Transverse colon (tissue), 4 donors: ENCODE measurements at regions not wholly inside any gene's neighbourhood (a gene's known extent, or its start where the extent isn't known, plus 50 kb on each side); places are given as distances from the start of the nearest gene placed in this dataset.
"Not testable (repeated sequence)": the region's sequence is repeated elsewhere in the genome, so short reads cannot be mapped to it uniquely, and the experiment has no call there.

ENCODE experiments used
- DNase-seq: peaks from one replicate; pipeline ENCODE4 v3.0.0-alpha.2; 2019
- H3K27ac ChIP-seq, 4 donors: fragments of 200-600 bp; sonication (generic); 2 replicates each; pipeline ENCODE4 v1.5.1; 2016 to 2018; ENCODE audit warnings: inconsistent platforms in 4 of 4
- H3K27me3 ChIP-seq: fragments of 200-600 bp; sonication (generic); 2 replicates; pipeline ENCODE4 v1.5.1; 2017; ENCODE audit warnings: inconsistent platforms
- H3K36me3 ChIP-seq, 4 donors: fragments of 200-600 bp; sonication (generic); 2 replicates each; pipeline ENCODE4 v1.5.1; 2017 to 2019; ENCODE audit warnings: inconsistent platforms in 4 of 4
- H3K4me1 ChIP-seq, 4 donors: fragments of 200-600 bp; sonication (generic); 2 replicates each; pipeline ENCODE4 v1.5.1; 2017 to 2020; ENCODE audit warnings: inconsistent platforms in 4 of 4
- H3K4me3 ChIP-seq, 4 donors: fragments of 200-600 bp; sonication (generic); 1 replicate in 1 of 4; 2 replicates in 3 of 4; pipeline versions ENCODE4 v1.5.1 to v1.6.1; 2017 to 2019; ENCODE audit warnings: inconsistent platforms in 4 of 4
- H3K9me3 ChIP-seq, 2 donors: fragments of 200-600 bp; sonication (generic); 2 replicates each; pipeline ENCODE4 v1.5.1; 2017 to 2019; ENCODE audit warnings: inconsistent platforms in 2 of 2
- CTCF ChIP-seq, 5 experiments: fragments of 200-600 bp in 3 of 5; fragments of 450-650 bp in 2 of 5; sonication (generic) in 3 of 5; IDR thresholded peaks; 1 replicate in 2 of 5; 2 replicates in 3 of 5; pipeline ENCODE4 v1.5.1; 2016 to 2017; ENCODE audit warnings: antibody characterized with exemption in 5 of 5, inconsistent platforms in 3 of 5, mild to moderate bottlenecking in 2 of 5, moderate library complexity in 1 of 5
- EP300 ChIP-seq: sonication (generic); formaldehyde crosslinking; IDR thresholded peaks from one replicate; pipeline ENCODE4 v1.6.1; 2017; ENCODE audit warnings: antibody characterized with exemption, low read depth
- POLR2A ChIP-seq: fragments of 450-650 bp; IDR thresholded peaks from one replicate; pipeline ENCODE4 v1.6.1; 2016; ENCODE audit warnings: antibody characterized with exemption, mild to moderate bottlenecking, moderate library complexity
- POLR2AphosphoS5 ChIP-seq, 3 donors: sonication (generic); formaldehyde crosslinking; IDR thresholded peaks; one replicate each; pipeline ENCODE4 v1.6.1; 2016; ENCODE audit warnings: antibody characterized with exemption in 3 of 3
- WGBS, 2 donors: methylation state at CpG; one replicate each; pipeline ENCODE4 v1.1.5; 2018; ENCODE audit warnings: low coverage in 1 of 2; 5-methylcytosine and 5-hydroxymethylcytosine counted together
- in situ Hi-C, 4 donors: fragments of 200-750 bp; cut with MboI; loops; one replicate each; pipeline versions ENCODE4 v1.15.0 to v1.15.1; 2017; ENCODE audit warnings: low sequenced_read_pairs in 3 of 4, low pct_ligation_motif_present in 1 of 4, low pct_unique_long_range_greater_than_20kb in 1 of 4
- intact Hi-C: fragments of 100-400 bp; cut with DNase I; formaldehyde crosslinking; loops from one replicate; pipeline ENCODE4 v1.15.1; 2023; ENCODE audit warnings: low total_unique reads

- Histone ChIP-seq H3K4me3 (no peak overlapping the region), H3K9me3 (no peaks in the 10 kb centered on the region), H3K27me3 (no peaks in the 10 kb centered on the region), H3K4me1 (no peaks in the 10 kb centered on the region), H3K27ac (no peak overlapping the region), H3K36me3 (no peaks in the 10 kb centered on the region)
- no peak for DNase-seq
- WGBS, 2 donors = 68 to 82% methylated on average over 3 of the region's 3 CpGs
- intact Hi-C loops (no loop called here), in situ Hi-C loops (no loop called here)
- no peak for TF ChIP-seq POLR2AphosphoS5 (IDR thresholded peaks at IDR 0.05)
- no peak for TF ChIP-seq POLR2A
- no peak for TF ChIP-seq CTCF (IDR thresholded peaks at IDR 0.05)
- no peak for TF ChIP-seq EP300
These were observed 138.0 kb downstream of the THBS2 start for GRCh38 chr6:169115632-169116031.

- DNase-seq, in situ Hi-C loops: not testable (repeated sequence)
These were observed 139.0 kb downstream of the THBS2 start for GRCh38 chr6:169114632-169115031.

GRCh38 chr6:169112483-169113320, 140.9 kb downstream of the THBS2 start:
- intact Hi-C loops = no loop called here
- no peak for DNase-seq
- in situ Hi-C loops = no loop called here
- WGBS, 2 donors = 64 to 65% methylated on average over 8 to 10 of the region's 10 CpGs
- Histone ChIP-seq H3K4me3 (no peak overlapping the region), H3K27ac (no peak overlapping the region), H3K27me3 (no peaks in the 10 kb centered on the region), H3K4me1 (no peaks in the 10 kb centered on the region), H3K36me3 (no peaks in the 10 kb centered on the region), H3K9me3 (no peaks in the 10 kb centered on the region)
- TF ChIP-seq POLR2A = no peak
- no peak for TF ChIP-seq CTCF (IDR thresholded peaks at IDR 0.05)
- TF ChIP-seq POLR2AphosphoS5 (IDR thresholded peaks at IDR 0.05) = no peak
- no peak for TF ChIP-seq EP300

More at GRCh38 chr6:169114632-169115031, 139.0 kb downstream of the THBS2 start:
- H3K9me3 ChIP-seq, H3K27me3 ChIP-seq, H3K27ac ChIP-seq, H3K36me3 ChIP-seq, H3K4me3 ChIP-seq, intact Hi-C loops, H3K4me1 ChIP-seq: not testable (repeated sequence)
- 74 to 87% methylated on average over 3 to 8 of the region's 8 CpGs for WGBS, 2 donors

GRCh38 chr6:169111203-169111602, 142.4 kb downstream of the THBS2 start:
- no peaks in the 10 kb centered on the region for H3K36me3 ChIP-seq
- no peaks in the 10 kb centered on the region for H3K27me3 ChIP-seq
- in situ Hi-C loops (no loop called here), intact Hi-C loops (no loop called here)
- no peak overlapping the region for H3K4me3 ChIP-seq
- WGBS, 2 donors = 94 to 100% methylated on average over 1 to 5 of the region's 5 CpGs
- no peaks in the 10 kb centered on the region for H3K9me3 ChIP-seq
- TF ChIP-seq POLR2AphosphoS5 (IDR thresholded peaks at IDR 0.05) = no peak
- no peak for TF ChIP-seq CTCF (IDR thresholded peaks at IDR 0.05)
- no peak for TF ChIP-seq EP300
- no peak for TF ChIP-seq POLR2A
- H3K27ac ChIP-seq = no peak overlapping the region
- H3K4me1 ChIP-seq = no peaks in the 10 kb centered on the region
- DNase-seq = no peak
